Loucy (cell line): ENCODE measurements at regions not wholly inside any gene's neighbourhood (a gene's known extent, or its start where the extent isn't known, plus 50 kb on each side); places are given as distances from the start of the nearest gene placed in this dataset.
"Not testable (repeated sequence)": the region's sequence is repeated elsewhere in the genome, so short reads cannot be mapped to it uniquely, and the experiment has no call there.

Source experiments
- EZH2phosphoT487 ChIP-seq: fragments of 200-600 bp; IDR thresholded peaks from 2 replicates; pipeline ENCODE4 v1.6.1; 2018; ENCODE audit warnings: antibody characterized with exemption, mild to moderate bottlenecking, moderate library complexity, borderline replicate concordance
- TF ChIP-seq, protein P1 (sequence below): fragments of 200-600 bp; sonication (generic); conservative IDR thresholded peaks from 2 replicates; pipeline ENCODE4 v1.5.1; 2014; ENCODE audit warnings: mild to moderate bottlenecking, antibody characterized with exemption, low read length

DNA sequence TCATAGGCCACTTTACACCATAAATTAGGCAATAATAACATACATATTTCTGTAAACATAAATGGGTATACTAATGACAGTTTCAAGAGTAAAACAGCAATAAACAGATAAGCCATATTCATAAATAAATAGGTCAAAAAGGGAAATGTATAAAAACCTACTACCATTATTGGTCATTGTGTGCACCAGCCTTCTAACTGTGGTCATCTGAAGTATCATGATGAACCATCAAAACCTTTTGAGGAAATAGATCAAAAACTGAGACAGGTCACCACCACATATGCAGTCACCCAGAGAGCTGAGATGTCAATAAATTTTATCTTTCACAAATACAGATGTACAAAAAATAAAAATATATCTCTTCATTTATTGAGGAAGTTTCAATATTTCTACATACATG is 438.8 kb upstream of the FAM174A start:
- TF ChIP-seq, protein P1, sequence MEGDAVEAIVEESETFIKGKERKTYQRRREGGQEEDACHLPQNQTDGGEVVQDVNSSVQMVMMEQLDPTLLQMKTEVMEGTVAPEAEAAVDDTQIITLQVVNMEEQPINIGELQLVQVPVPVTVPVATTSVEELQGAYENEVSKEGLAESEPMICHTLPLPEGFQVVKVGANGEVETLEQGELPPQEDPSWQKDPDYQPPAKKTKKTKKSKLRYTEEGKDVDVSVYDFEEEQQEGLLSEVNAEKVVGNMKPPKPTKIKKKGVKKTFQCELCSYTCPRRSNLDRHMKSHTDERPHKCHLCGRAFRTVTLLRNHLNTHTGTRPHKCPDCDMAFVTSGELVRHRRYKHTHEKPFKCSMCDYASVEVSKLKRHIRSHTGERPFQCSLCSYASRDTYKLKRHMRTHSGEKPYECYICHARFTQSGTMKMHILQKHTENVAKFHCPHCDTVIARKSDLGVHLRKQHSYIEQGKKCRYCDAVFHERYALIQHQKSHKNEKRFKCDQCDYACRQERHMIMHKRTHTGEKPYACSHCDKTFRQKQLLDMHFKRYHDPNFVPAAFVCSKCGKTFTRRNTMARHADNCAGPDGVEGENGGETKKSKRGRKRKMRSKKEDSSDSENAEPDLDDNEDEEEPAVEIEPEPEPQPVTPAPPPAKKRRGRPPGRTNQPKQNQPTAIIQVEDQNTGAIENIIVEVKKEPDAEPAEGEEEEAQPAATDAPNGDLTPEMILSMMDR, result not testable (repeated sequence)
- not testable (repeated sequence) for TF ChIP-seq EZH2phosphoT487
